MG63 (cell line): ENCODE measurements at regions not wholly inside any gene's neighbourhood (a gene's known extent, or its start where the extent isn't known, plus 50 kb on each side); places are given as distances from the start of the nearest gene placed in this dataset.
A peak's percentile ranks its signal among the peaks of the same experiment; 100 is the strongest.

ENCODE experiments used
- DNase-seq: peaks from one replicate; pipeline ENCODE4 v3.0.0-alpha.2; 2020
- H3K27me3 ChIP-seq: fragments of 250-450 bp; sonication (Bioruptor Pico); 2 replicates; pipeline ENCODE4 v1.5.1; 2020; ENCODE audit warnings: mild to moderate bottlenecking, moderate library complexity
- H3K36me3 ChIP-seq: fragments of 250-450 bp; sonication (Bioruptor Pico); 2 replicates; pipeline ENCODE4 v1.5.1; 2020; ENCODE audit warnings: mild to moderate bottlenecking, moderate library complexity
- H3K4me3 ChIP-seq: fragments of 250-450 bp; sonication (Bioruptor Pico); 2 replicates; pipeline ENCODE4 v1.5.1; 2020; ENCODE audit warnings: mild to moderate bottlenecking, moderate library complexity
- H3K9me3 ChIP-seq: fragments of 250-450 bp; sonication (Bioruptor Pico); 2 replicates; pipeline ENCODE4 v1.5.1; 2020; ENCODE audit warnings: mild to moderate bottlenecking, moderate library complexity

DNA sequence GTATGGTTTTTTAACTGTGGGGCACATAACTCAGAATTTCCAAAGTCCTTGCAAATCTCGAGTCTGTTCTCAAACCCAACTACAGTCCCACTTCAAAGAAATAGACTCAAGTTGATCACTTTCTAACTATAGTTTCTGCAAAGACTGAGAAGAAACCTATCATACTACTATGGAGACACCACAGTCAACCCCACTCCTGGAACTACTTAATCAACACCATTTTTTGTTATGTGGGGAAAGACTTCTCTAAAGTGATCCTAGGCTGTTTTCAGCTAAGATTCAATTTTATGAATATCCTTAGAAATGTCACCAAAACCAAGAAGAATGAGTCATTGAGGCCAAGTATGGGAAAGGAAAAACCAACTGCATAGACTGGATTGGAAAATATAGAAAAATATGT is 198.8 kb downstream of the WDR11 start:
- no peaks in the 10 kb centered on the region for H3K36me3 ChIP-seq
- no peak for DNase-seq
- no peaks in the 10 kb centered on the region for H3K27me3 ChIP-seq
- no peak overlapping the region for H3K4me3 ChIP-seq
- no peaks in the 10 kb centered on the region for H3K9me3 ChIP-seq

DNA sequence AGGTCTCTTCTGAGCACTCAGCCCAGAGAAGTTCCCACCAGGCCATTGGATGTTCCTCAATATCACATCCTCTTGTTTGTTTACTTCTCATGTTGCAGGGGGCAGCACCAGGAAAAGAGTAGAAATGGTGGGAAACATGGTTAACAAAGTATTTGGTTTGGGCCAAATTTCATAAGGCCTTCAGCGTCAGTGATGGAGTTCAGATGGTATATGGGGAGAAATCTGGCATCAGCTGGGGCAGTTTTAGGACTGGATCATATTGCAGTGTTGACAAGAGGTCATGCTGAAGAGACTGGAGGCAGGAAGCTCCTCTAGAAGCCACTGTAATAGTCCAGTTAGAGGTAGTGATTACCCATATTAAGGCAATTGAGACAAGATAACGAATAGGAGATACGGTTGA is 200.0 kb downstream of the WDR11 start:
- DNase-seq = no peak
- Histone ChIP-seq H3K36me3 (no peaks in the 10 kb centered on the region), H3K9me3 (no peaks in the 10 kb centered on the region), H3K27me3 (no peaks in the 10 kb centered on the region), H3K4me3 (no peak overlapping the region)

DNA sequence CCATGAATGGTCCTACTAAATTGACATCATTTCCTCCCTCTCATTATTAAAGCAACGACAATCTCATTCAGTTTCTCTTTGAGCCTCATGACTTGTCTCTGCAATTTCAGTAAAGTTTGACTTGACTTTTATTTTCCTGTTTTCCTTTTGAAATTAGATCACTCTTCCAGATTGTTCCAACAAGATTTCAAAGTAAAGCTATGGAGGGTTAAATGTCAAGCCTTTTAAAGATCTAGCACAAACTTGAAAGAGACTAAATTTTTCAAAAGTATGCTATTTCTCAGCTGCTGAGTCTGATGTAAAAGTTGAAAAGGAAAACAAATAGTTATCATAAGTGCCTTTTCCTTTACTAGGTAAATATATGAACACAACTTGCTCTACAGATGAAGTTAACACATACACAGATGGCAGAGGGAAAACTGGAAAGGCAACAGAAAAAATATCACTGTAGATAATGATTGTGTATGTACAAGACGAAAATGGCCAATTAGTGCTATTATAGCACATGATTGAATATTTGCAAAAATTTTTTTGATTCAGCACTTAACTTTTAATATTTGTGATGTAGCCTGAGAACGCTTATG is 200.6 kb downstream of the WDR11 start:
- H3K4me3 ChIP-seq = no peak overlapping the region
- no peaks in the 10 kb centered on the region for H3K36me3 ChIP-seq
- H3K27me3 ChIP-seq = no peaks in the 10 kb centered on the region
- H3K9me3 ChIP-seq = no peaks in the 10 kb centered on the region
- DNase-seq = no peak

DNA sequence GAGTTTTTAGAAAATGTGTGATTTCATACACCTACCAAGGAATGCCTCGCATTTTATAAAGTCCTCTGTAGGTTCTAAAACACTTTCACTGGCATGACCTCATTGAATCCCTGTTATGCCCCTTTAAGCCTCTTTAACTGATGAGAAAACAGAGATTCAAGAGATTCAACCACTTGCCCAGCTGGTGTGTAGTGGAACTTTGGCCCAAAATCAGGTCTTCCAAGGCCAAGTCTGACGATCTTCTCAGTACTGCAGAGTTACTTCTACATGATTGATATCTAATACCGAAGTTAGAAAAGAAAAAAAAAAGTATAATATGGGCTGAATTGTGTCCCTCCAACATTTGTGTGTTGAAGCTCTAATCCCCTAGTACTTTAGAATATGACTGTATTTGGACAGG is 202.0 kb downstream of the WDR11 start:
- H3K9me3 ChIP-seq = no peaks in the 10 kb centered on the region
- H3K36me3 ChIP-seq = no peaks in the 10 kb centered on the region
- no peaks in the 10 kb centered on the region for H3K27me3 ChIP-seq
- no peak for DNase-seq
- no peak overlapping the region for H3K4me3 ChIP-seq

DNA sequence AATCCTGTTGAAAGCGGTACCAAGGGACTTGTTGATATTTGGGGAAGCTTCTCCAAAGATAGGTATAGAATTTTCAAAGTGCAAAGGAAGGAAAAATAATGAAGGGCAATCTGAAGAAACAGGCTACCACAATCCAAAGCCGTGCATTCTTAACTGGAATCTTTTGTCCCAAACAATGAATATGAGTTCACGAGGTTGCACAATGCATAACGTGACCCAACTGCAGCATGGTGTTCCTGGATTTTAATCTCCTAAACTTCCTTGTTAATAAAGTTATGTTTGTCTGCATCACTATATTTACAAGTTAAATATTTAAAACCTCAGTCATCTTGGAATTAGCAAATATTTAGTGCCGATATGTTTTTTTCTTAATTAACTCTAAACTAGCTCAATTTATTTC is 203.7 kb downstream of the WDR11 start:
- Histone ChIP-seq H3K9me3 (no peaks in the 10 kb centered on the region), H3K36me3 (no peaks in the 10 kb centered on the region), H3K27me3 (no peaks in the 10 kb centered on the region), H3K4me3 (no peak overlapping the region)
- DNase-seq = no peak

DNA sequence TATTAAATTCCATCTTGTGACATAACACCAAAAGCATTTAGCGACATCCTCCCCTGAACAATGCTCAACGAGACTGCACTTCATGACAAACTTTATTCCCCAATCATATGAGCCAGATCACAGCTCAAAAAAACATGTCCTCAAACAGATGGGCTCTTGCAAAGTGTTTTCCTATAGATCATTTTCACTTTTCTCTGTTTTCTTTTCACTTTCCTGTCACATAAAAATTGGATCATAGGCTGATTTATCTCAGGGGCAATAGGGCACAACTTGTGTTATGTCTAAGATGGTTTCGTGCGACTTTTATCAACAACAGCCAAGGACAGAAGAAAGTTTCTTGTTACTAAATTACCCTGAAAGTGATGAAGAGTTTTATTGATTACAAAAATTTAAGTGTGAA is 206.1 kb downstream of the WDR11 start:
- no peaks in the 10 kb centered on the region for H3K9me3 ChIP-seq
- no peak for DNase-seq
- H3K36me3 ChIP-seq = no peaks in the 10 kb centered on the region
- H3K27me3 ChIP-seq = no peaks in the 10 kb centered on the region
- H3K4me3 ChIP-seq = no peak overlapping the region

DNA sequence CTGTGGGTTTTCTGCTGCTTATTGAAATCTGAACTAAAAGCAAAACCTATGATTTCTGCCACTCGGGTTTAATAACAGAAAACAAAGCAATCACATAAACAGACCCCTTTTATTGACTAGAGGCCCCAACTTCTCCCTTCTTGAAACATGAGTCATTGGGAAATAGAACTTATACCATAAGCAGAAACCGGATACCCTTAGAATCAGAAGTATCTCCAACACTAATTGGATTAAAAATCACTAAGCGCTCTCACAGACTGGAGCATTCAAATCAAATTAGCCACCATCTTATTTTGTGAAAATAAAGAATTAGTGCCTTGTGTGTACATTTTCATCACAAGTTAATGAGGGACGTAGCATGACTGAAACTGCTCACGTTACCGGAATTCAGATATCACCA is 206.9 kb downstream of the WDR11 start:
- Histone ChIP-seq H3K9me3 (no peaks in the 10 kb centered on the region), H3K4me3 (no peak overlapping the region), H3K36me3 (no peaks in the 10 kb centered on the region), H3K27me3 (no peaks in the 10 kb centered on the region)
- DNase-seq = no peak

DNA sequence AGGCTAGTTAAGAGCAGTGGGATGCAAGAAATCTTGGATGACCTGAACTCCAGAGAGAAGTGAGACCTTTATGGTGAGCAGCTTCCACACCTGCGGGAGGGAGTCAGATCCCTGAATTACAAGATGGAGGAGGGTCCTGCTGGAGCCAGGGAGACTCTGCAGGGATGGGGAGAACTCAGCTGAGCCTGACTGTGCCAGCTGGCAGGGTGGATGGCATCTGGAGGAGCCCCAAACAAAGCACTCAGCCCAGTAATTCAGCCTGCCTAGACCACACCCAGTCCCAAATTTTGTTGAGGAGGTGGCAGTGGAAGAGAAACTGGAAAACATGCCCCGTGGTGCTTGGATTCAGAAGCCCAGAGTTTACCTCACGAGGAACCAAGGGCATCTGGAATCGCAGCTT is 208.2 kb downstream of the WDR11 start:
- DNase-seq = no peak
- H3K36me3 ChIP-seq = no peaks in the 10 kb centered on the region
- no peaks in the 10 kb centered on the region for H3K27me3 ChIP-seq
- H3K4me3 ChIP-seq = no peak overlapping the region
- no peaks in the 10 kb centered on the region for H3K9me3 ChIP-seq

DNA sequence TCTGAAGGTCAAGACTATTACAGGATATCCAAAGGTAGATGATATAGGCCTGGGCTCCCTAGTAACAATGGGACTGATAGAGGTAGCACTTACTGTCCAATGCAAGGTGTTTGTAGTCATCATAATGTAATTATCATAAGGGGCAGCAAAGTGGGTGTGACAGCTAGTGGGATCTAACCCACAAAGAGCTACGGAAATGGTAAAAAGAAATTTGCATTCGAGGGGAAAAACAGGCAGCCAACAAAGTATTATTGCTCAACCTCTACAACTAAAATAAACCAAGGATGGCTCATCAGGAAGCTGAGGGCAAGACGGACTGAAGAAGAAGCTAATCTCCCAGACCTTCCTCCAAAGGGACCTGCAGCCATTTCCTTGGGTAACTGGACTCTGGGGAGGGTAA is 211.0 kb downstream of the WDR11 start:
- H3K9me3 ChIP-seq = no peaks in the 10 kb centered on the region
- H3K36me3 ChIP-seq = no peaks in the 10 kb centered on the region
- no peak for DNase-seq
- H3K4me3 ChIP-seq = no peak overlapping the region
- H3K27me3 ChIP-seq = no peaks in the 10 kb centered on the region

DNA sequence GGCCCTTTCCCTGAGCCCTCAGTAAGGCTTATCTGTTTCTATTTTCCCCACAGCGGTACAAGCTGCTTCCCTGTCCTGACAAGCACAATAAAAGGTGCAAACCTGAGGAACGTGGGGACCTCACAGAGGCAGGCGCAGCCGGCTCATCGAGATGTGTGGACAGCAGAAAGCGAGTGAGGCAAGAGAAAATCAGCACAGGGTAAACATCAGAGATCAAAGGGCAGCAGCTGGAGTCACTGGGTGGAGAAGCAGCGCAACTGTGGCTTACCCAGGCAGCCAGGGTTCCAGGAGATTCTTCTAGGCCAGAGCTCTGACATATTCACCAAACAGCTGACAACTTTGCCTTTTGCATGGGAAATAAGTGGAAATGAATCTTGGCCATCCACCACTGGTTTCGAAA is 212.6 kb downstream of the WDR11 start:
- H3K36me3 ChIP-seq = no peaks in the 10 kb centered on the region
- H3K4me3 ChIP-seq = no peak overlapping the region
- no peaks in the 10 kb centered on the region for H3K27me3 ChIP-seq
- H3K9me3 ChIP-seq = no peaks in the 10 kb centered on the region
- DNase-seq = no peak

DNA sequence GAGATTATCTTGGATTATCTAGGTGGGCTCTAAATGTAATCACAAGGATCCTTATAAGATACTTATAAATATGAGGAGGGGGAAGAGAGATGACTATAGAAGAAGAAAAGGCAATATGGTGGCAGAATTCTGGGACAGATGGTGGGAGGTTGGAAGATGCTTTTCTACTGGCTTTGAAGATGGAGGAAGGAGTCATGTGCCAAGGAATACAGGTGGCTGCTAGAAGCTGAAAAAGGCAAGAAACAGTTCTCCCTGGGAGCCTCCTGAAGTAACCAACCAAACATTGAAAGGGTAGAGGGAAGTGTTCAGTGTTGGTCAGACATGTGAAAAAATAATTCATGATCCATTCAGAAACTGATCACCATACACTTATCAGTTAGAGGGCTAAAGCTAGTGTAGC is 213.3 kb downstream of the WDR11 start:
- no peak for DNase-seq
- Histone ChIP-seq H3K9me3 (no peaks in the 10 kb centered on the region), H3K27me3 (no peaks in the 10 kb centered on the region), H3K36me3 (no peaks in the 10 kb centered on the region), H3K4me3 (no peak overlapping the region)

DNA sequence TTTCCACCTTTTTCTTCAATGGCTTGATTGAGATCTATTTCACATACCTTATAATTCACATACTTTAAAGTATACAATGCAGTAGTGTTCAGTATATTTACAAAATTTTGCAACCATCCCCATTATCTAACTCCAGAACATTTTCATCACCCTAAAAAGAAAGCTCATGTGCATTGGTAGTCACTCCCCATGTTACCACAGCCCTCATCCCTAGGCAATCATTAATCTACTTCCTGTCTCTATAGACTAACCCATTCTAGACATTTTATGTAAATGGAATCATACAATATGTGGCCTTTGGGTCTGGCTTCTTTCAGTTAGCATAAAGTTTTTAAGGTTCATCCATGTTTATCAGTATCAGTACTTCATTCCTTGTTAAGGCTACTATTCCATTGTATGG is 214.2 kb downstream of the WDR11 start:
- Histone ChIP-seq H3K9me3 (no peaks in the 10 kb centered on the region), H3K4me3 (no peak overlapping the region), H3K36me3 (no peaks in the 10 kb centered on the region), H3K27me3 (no peaks in the 10 kb centered on the region)
- no peak for DNase-seq

DNA sequence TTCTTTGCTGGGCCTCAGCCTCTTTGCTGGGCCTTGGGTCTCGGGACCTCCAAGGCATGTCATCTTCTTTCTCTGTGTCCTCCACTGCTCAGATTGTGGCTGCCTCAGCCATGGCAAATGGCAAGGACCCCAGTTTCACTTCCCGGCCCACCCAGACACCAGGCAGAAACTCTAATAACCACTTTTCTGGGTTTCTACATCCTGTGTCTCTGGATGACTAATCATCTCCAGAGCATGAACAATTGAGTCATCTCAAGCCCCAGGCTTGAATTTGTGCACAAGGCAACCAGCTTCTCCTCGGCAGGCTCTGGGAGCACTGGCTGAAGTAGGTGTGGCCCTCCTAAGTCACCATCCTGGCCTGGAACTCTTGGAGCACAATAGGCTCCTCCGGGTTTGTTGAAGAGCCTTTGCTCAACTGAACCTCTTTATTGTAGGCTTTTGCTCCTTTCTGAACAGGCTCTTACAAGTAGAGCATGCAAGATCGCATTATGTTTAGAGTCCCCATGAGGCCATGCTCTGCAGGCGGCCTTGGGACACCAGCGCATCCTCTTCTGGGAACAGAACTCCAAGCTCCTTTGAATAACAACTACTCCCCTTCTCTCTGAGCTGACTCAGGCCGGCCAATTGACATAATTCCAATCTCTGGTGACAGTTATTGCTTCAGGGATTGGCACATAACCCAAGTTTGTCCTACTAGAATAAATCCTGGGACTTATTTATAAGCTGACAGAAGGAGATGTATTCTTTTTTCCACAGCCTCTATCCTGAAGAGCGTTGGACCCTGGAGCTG is 218.1 kb downstream of the WDR11 start:
- no peaks in the 10 kb centered on the region for H3K27me3 ChIP-seq
- no peaks in the 10 kb centered on the region for H3K36me3 ChIP-seq
- no peak overlapping the region for H3K4me3 ChIP-seq
- no peaks in the 10 kb centered on the region for H3K9me3 ChIP-seq
- DNase-seq = peak; percentile 32

DNA sequence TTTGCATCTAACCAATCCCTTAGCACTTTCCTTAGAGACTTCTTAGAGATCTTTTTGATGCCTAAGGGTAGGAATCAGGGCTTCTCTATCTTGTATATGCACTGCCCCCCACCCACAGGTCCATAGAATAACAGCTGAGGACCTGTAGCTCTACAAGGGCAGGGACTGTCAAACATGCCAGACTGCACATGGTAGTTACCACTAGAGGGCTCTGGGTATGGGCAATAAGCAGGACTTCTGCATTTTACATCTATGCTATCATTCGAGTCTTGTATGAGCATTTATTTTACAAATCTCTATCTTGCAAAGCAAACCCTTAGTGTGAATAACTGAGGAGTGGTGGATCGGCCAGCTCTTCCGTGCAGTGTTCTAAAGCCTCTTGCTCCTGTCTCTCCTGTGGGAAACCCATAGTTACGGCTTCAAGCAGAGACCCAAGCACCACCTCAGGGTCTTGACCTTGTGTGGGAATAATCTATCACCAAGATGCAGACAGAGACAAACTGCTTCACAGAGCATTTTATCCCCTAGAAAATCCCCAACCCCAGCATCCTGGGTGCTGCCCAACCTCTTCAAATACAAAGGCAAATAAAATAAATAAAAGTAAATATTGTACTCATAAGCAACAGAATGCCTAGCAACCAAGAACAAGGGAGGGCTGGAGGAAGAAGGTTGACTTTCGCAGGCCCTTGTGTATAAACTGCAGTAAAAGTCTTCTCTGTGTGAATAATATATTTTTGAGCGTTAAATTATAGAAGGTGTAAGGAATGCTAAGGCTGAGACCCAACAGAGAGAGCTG is 219.3 kb downstream of the WDR11 start:
- no peak for DNase-seq

DNA sequence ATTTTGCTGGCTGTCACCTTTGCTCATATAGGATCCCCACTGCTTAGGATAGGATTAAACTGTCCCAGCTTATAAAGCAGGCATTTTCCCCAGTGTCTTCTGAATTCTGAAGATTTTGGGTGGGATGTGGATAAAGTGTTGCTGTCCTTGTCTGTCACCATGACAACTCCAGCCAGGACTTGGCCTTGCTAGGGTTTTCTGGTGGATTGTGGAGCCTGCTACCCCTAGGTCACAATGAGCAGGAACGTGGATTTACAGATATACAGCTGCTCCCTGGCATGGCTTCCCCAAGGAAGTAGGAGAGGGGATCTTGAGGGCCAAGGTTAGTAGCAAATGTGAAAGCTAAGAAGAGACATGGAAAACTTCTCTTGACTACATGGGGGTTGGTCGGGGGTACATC is 220.7 kb downstream of the WDR11 start:
- Histone ChIP-seq H3K9me3 (no peaks in the 10 kb centered on the region), H3K4me3 (no peak overlapping the region), H3K27me3 (no peaks in the 10 kb centered on the region), H3K36me3 (no peaks in the 10 kb centered on the region)
- no peak for DNase-seq

More for the DNA sequence above, 219.3 kb downstream of the WDR11 start:
- no peaks in the 10 kb centered on the region for H3K9me3 ChIP-seq
- H3K27me3 ChIP-seq = no peaks in the 10 kb centered on the region
- H3K36me3 ChIP-seq = no peaks in the 10 kb centered on the region
- H3K4me3 ChIP-seq = no peak overlapping the region

DNA sequence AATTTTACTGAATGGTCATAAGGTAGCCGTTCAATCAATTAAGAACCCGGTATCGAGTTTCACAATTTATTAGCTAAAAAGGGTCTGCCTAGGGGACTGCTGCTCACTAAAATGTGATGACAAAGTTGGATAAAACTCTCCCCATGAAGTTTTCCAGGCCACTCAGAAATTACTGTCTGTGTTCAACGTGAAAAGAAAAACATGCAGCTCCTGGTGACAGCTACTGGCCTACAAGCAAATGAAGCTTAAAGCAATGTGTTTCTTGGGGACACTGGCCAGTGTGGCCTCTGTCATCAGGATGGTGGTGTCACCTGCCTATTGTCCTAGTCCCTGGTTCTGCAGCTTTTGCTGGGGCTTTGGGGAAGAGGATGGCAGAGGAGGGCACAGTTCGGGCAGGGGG is 222.6 kb downstream of the WDR11 start:
- no peaks in the 10 kb centered on the region for H3K9me3 ChIP-seq
- H3K36me3 ChIP-seq = no peaks in the 10 kb centered on the region
- no peak overlapping the region for H3K4me3 ChIP-seq
- DNase-seq = no peak
- no peaks in the 10 kb centered on the region for H3K27me3 ChIP-seq

DNA sequence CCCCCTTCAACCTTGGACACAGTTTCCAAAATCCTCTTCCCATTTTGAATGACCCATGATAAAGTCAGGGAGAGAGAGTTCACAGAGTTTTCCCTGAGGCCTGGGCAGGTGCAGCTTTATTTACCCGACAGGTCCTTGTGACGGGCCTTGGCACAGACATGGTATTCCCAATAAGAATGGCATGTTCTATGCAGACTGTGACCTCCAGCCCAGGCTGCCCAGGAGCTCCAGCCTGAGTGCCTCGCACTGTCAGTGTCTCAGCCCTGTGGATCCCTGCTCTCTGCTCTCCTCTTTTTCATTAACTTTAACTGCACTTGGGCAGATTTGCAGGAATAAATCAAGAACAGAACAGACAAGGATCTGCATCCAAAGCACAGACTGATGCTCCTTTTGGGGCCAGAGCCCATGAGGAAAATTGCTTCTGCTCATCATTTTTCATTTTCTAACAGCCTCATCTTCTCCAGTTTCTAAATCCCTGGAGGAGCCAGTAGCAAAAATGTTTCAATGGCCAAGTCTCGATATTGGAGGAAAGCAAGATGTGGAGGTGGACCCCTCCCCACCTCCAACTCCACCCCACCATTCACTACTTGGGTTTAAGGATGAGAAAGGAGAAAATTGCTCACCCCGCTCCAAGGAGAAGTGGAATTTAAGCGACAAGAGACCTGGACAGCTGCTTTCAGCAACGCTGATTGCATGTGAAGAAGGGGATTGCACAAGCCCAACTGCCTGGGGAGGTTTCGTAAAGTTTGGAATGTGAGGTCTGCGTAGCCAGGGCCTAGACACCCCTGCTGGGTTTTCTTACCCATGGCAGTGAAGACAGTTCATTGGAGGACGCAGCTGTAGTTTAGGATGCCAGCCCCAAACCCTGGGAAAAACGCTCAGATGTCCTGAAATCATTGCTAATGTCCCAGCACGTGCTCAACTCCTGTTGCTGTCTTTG is 225.9 kb downstream of the WDR11 start:
- Histone ChIP-seq H3K4me3 (no peak overlapping the region), H3K27me3 (no peaks in the 10 kb centered on the region), H3K9me3 (no peaks in the 10 kb centered on the region), H3K36me3 (no peaks in the 10 kb centered on the region)
- no peak for DNase-seq
